ENCODE measurements at regions not wholly inside any gene's neighbourhood (a gene's known extent, or its start where the extent isn't known, plus 50 kb on each side); places are given as distances from the start of the nearest gene placed in this dataset.

- TF ChIP-seq POLR2AphosphoS5 (IDR thresholded peaks at IDR 0.05; ENCODE audit: low read depth, low read length) = no peak
- no peak for TF ChIP-seq POLR2A (IDR thresholded peaks at IDR 0.05; ENCODE audit: low read depth, low read length)
These were observed 2387.6 kb downstream of the PCDH7 start for GRCh38 chr4:33107814-33108213.
